HEK293 (cell line): ENCODE measurements at regions not wholly inside any gene's neighbourhood (a gene's known extent, or its start where the extent isn't known, plus 50 kb on each side); places are given as distances from the start of the nearest gene placed in this dataset.
"Not testable (repeated sequence)": the region's sequence is repeated elsewhere in the genome, so short reads cannot be mapped to it uniquely, and the experiment has no call there.

Experiments
- CTCF ChIA-PET: fragments of 350-600 bp; formaldehyde crosslinking; extraction: SDS; loops from one replicate; lab custom pipeline; 2021; ENCODE audit warnings: antibody characterized with exemption; lab: Yijun Ruan, JAX
- POLR2A ChIA-PET: fragments of 300-600 bp; formaldehyde crosslinking; extraction: SDS; loops from one replicate; lab custom pipeline; 2020; ENCODE audit warnings: antibody characterized with exemption, inconsistent platforms; lab: Yijun Ruan, JAX
- H3K27ac ChIP-seq: fragments of 200-500 bp; sonication (Bioruptor generic); 2 replicates; pipeline ENCODE4 v1.5.1; 2014; ENCODE audit warnings: low read depth, low read length, control low read depth, inconsistent platforms; ENCODE audit errors: extremely low read depth
- H3K36me3 ChIP-seq, 2 experiments: fragments of 200-500 bp in 1 of 2; sonication (Bioruptor generic) in 1 of 2; 1 replicate in 1 of 2; 2 replicates in 1 of 2; pipeline ENCODE4 v1.5.1; 2014 to 2017; ENCODE audit warnings: inconsistent platforms in 2 of 2, low read length in 2 of 2; ENCODE audit not compliant: control insufficient read depth in 2 of 2, insufficient read depth in 1 of 2
- H3K4me1 ChIP-seq: fragments of 200-500 bp; sonication (Bioruptor generic); 2 replicates; pipeline ENCODE4 v1.5.1; 2014; ENCODE audit warnings: mild to moderate bottlenecking, low read length, inconsistent platforms; ENCODE audit not compliant: control insufficient read depth, insufficient read depth
- H3K4me3 ChIP-seq: 2 replicates; pipeline ENCODE4 v1.5.1; 2011; ENCODE audit warnings: low read depth, mild to moderate bottlenecking, control low read depth, low read length, moderate library complexity
- H3K9me3 ChIP-seq: fragments of 200-500 bp; sonication (Bioruptor generic); 2 replicates; pipeline ENCODE4 v1.5.1; 2014; ENCODE audit warnings: low read depth, low read length, inconsistent platforms; ENCODE audit not compliant: control insufficient read depth, insufficient read depth
- FEZF1 ChIP-seq: fragments of 450-650 bp; formaldehyde crosslinking; IDR thresholded peaks from 2 replicates; pipeline ENCODE4 v1.5.1; 2016; ENCODE audit warnings: missing biosample characterization, missing genetic modification characterization
- KLF1 ChIP-seq: fragments of 450-650 bp; formaldehyde crosslinking; IDR thresholded peaks from 2 replicates; pipeline ENCODE4 v1.5.1; 2016; ENCODE audit warnings: missing biosample characterization, missing genetic modification characterization
- KLF7 ChIP-seq: fragments of 450-650 bp; formaldehyde crosslinking; IDR thresholded peaks from 2 replicates; pipeline ENCODE4 v1.5.1; 2016; ENCODE audit warnings: missing biosample characterization, missing genetic modification characterization, borderline replicate concordance
- SALL2 ChIP-seq: fragments of 450-650 bp; formaldehyde crosslinking; IDR thresholded peaks from 2 replicates; pipeline ENCODE4 v1.5.0; 2017; ENCODE audit warnings: missing biosample characterization, mild to moderate bottlenecking, missing genetic modification characterization, borderline replicate concordance
- SCRT1 ChIP-seq: fragments of 450-650 bp; formaldehyde crosslinking; IDR thresholded peaks from 2 replicates; pipeline ENCODE4 v1.5.1; 2016; ENCODE audit warnings: missing biosample characterization, missing genetic modification characterization, borderline replicate concordance
- SETDB1 ChIP-seq: IDR thresholded peaks from one replicate; pipeline ENCODE4 v1.6.1; 2017; ENCODE audit warnings: mild to moderate bottlenecking, low read length, moderate library complexity, mixed read lengths; ENCODE audit not compliant: insufficient read length
- SP3 ChIP-seq: fragments of 450-650 bp; formaldehyde crosslinking; IDR thresholded peaks from 2 replicates; pipeline ENCODE4 v1.5.1; 2016; ENCODE audit warnings: missing biosample characterization, missing genetic modification characterization
- SP7 ChIP-seq: fragments of 450-650 bp; formaldehyde crosslinking; IDR thresholded peaks from 2 replicates; pipeline ENCODE4 v1.5.1; 2016; ENCODE audit warnings: missing biosample characterization, missing genetic modification characterization
- ZEB2 ChIP-seq: fragments of 450-650 bp; formaldehyde crosslinking; IDR thresholded peaks from 2 replicates; pipeline ENCODE4 v1.5.1; 2016; ENCODE audit warnings: missing biosample characterization, missing genetic modification characterization
- ZIC2 ChIP-seq: fragments of 450-650 bp; formaldehyde crosslinking; IDR thresholded peaks from 2 replicates; pipeline ENCODE4 v1.5.1; 2016; ENCODE audit warnings: missing biosample characterization, missing genetic modification characterization
- ZNF146 ChIP-seq: fragments of 450-650 bp; formaldehyde crosslinking; IDR thresholded peaks from 2 replicates; pipeline ENCODE4 v1.5.1; 2016; ENCODE audit warnings: missing biosample characterization, missing genetic modification characterization
- ZNF324 ChIP-seq: fragments of 450-650 bp; formaldehyde crosslinking; IDR thresholded peaks from 2 replicates; pipeline ENCODE4 v1.5.1; 2016; ENCODE audit warnings: missing biosample characterization, missing genetic modification characterization
- ZNF341 ChIP-seq: fragments of 450-650 bp; formaldehyde crosslinking; IDR thresholded peaks from 2 replicates; pipeline ENCODE4; 2016; ENCODE audit warnings: low read depth, missing biosample characterization, missing genetic modification characterization
- ZNF37A ChIP-seq: fragments of 450-650 bp; IDR thresholded peaks from 2 replicates; pipeline ENCODE4 v1.5.1; 2018; ENCODE audit warnings: missing biosample characterization, missing genetic modification characterization
- ZNF433 ChIP-seq: fragments of 450-650 bp; formaldehyde crosslinking; IDR thresholded peaks from 2 replicates; pipeline ENCODE4 v1.5.1; 2016; ENCODE audit warnings: missing biosample characterization, missing genetic modification characterization, low read depth
- ZNF529 ChIP-seq: fragments of 450-650 bp; formaldehyde crosslinking; IDR thresholded peaks from 2 replicates; pipeline ENCODE4 v1.5.1; 2017; ENCODE audit warnings: missing genetic modification characterization, missing biosample characterization; ENCODE audit not compliant: insufficient replicate concordance
- ZNF664 ChIP-seq: fragments of 450-650 bp; formaldehyde crosslinking; IDR thresholded peaks from 2 replicates; pipeline ENCODE4 v1.5.1; 2016; ENCODE audit warnings: missing biosample characterization, missing genetic modification characterization
- ZNF830 ChIP-seq: fragments of 450-650 bp; IDR thresholded peaks from 2 replicates; pipeline ENCODE4 v1.5.0; 2018; ENCODE audit warnings: missing biosample characterization, missing genetic modification characterization, low read depth, mild to moderate bottlenecking, moderate library complexity
- ZSCAN23 ChIP-seq: fragments of 450-650 bp; formaldehyde crosslinking; IDR thresholded peaks from 2 replicates; pipeline ENCODE4 v1.5.1; 2016; ENCODE audit warnings: missing biosample characterization, missing genetic modification characterization
- TF ChIP-seq, protein P1 (sequence below): fragments of 450-650 bp; formaldehyde crosslinking; IDR thresholded peaks from 2 replicates; pipeline ENCODE4 v1.5.1; 2016; ENCODE audit warnings: missing biosample characterization, missing genetic modification characterization, low read depth
- TF ChIP-seq, protein P2 (sequence below): fragments of 450-650 bp; formaldehyde crosslinking; IDR thresholded peaks from 2 replicates; pipeline ENCODE4 v1.5.1; 2017; ENCODE audit warnings: missing biosample characterization, mild to moderate bottlenecking, missing genetic modification characterization, moderate library complexity
- TF ChIP-seq, protein P3 (sequence below): fragments of 450-650 bp; formaldehyde crosslinking; IDR thresholded peaks from 2 replicates; pipeline ENCODE4 v1.5.1; 2016; ENCODE audit warnings: missing biosample characterization, missing genetic modification characterization

DNA sequence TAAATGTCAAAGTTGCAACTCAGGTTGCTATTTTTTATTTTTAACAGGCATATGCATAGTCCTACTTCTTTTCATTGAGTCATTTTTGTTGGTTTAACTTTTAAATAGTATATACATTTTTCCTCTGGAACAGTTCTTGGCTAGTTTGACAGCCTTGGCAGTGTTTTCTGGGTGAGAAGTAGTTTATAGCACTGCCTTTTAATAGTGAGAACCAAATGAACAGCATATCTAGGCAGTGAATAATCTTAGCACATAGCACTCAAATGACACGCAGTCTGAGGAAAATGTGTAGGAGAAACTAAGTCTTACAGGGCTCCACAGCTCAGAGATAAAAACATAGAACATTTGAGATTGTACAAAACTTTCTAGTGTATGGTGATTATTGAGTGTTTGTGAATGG is 265.5 kb upstream of the POT1 start:
- H3K4me3 ChIP-seq, result no peak overlapping the region
- ChIA-PET CTCF (no interaction called here), POLR2A (no interaction called here)
- no peak for TF ChIP-seq ZSCAN23 (tag by site-specific recombination)
- H3K27ac ChIP-seq, result no peak overlapping the region
- no peaks in the 10 kb centered on the region for H3K9me3 ChIP-seq
- H3K4me1 ChIP-seq, result no peaks in the 10 kb centered on the region
- no peaks in the 10 kb centered on the region for H3K36me3 ChIP-seq

DNA sequence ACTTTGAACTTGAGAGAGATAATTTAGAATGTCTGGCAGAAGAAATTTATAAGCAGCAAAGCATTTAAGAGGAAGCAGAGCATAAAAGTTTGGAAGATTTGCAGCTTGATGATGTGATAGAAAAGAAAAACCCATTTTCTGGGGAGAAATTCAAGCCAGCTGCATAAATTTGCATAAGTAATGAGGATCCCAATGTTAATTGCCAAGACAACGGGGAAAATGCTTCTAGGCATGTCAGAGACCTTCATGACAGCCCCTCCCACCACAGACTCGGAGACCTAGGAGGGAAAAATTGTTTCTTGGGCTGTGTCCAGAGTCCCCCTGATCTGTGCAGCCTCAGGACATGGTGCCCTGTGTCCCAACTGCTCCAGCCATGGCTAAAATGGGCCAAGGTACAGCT is 263.6 kb upstream of the POT1 start:
- H3K4me3 ChIP-seq, result no peak overlapping the region
- no peaks in the 10 kb centered on the region for H3K36me3 ChIP-seq
- no peaks in the 10 kb centered on the region for H3K4me1 ChIP-seq
- CTCF ChIA-PET, result no interaction called here
- TF ChIP-seq ZEB2 (tag by site-specific recombination) (no peak), ZNF529 (no peak), KLF1 (tag by site-specific recombination) (no peak), SCRT1 (no peak), SALL2 (tag by site-specific recombination) (no peak), ZNF341 (tag by site-specific recombination) (no peak), SETDB1 (no peak), ZNF324 (tag by site-specific recombination) (no peak), KLF7 (tag by site-specific recombination) (no peak), ZNF37A (tag by site-specific recombination) (no peak), ZNF146 (no peak), SP7 (no peak), SP3 (tag by site-specific recombination) (no peak), ZNF433 (tag by site-specific recombination) (no peak), ZIC2 (tag by site-specific recombination) (no peak)
- TF ChIP-seq, protein P1, sequence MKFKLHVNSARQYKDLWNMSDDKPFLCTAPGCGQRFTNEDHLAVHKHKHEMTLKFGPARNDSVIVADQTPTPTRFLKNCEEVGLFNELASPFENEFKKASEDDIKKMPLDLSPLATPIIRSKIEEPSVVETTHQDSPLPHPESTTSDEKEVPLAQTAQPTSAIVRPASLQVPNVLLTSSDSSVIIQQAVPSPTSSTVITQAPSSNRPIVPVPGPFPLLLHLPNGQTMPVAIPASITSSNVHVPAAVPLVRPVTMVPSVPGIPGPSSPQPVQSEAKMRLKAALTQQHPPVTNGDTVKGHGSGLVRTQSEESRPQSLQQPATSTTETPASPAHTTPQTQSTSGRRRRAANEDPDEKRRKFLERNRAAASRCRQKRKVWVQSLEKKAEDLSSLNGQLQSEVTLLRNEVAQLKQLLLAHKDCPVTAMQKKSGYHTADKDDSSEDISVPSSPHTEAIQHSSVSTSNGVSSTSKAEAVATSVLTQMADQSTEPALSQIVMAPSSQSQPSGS (tag by site-specific recombination), result no peak
- TF ChIP-seq, protein P2, sequence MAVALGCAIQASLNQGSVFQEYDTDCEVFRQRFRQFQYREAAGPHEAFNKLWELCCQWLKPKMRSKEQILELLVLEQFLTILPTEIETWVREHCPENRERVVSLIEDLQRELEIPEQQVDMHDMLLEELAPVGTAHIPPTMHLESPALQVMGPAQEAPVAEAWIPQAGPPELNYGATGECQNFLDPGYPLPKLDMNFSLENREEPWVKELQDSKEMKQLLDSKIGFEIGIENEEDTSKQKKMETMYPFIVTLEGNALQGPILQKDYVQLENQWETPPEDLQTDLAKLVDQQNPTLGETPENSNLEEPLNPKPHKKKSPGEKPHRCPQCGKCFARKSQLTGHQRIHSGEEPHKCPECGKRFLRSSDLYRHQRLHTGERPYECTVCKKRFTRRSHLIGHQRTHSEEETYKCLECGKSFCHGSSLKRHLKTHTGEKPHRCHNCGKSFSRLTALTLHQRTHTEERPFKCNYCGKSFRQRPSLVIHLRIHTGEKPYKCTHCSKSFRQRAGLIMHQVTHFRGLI (tag by site-specific recombination), result no peak
- TF ChIP-seq, protein P3, sequence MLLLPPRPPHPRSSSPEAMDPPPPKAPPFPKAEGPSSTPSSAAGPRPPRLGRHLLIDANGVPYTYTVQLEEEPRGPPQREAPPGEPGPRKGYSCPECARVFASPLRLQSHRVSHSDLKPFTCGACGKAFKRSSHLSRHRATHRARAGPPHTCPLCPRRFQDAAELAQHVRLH (tag by site-specific recombination), result no peak
- TF ChIP-seq, all 188 proteins: peak for 0
- POLR2A ChIA-PET, result no interaction called here
- H3K9me3 ChIP-seq, result no peaks in the 10 kb centered on the region
- H3K27ac ChIP-seq, result no peak overlapping the region

DNA sequence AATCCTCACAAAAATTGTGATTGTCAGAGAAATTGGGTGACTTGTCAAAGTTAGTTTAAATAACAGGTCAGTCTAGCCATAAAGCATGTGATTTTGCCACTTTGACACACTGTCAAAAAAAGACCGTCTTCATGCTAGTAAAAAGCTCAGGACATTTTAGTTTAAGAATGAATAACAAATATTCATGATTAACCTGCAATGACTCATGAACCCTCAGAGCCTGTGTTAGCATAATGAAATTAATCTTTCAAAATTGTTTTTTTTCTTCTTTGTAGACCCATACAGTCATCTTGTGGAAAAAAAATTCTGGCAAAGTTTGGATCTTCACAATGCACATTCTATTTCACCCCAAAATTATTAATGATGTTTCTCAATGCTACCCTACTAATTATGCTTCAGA is 255.2 kb upstream of the POT1 start:
- no peaks in the 10 kb centered on the region for H3K36me3 ChIP-seq
- no peaks in the 10 kb centered on the region for H3K4me1 ChIP-seq
- no peaks in the 10 kb centered on the region for H3K9me3 ChIP-seq
- POLR2A ChIA-PET, result no interaction called here
- no peak overlapping the region for H3K27ac ChIP-seq
- no peak overlapping the region for H3K4me3 ChIP-seq
- no peak for TF ChIP-seq ZNF664 (tag by site-specific recombination)
- no peak for TF ChIP-seq FEZF1
- no peak for TF ChIP-seq ZNF830
- TF ChIP-seq, all 188 proteins: peak for 0
- CTCF ChIA-PET, result no interaction called here

DNA sequence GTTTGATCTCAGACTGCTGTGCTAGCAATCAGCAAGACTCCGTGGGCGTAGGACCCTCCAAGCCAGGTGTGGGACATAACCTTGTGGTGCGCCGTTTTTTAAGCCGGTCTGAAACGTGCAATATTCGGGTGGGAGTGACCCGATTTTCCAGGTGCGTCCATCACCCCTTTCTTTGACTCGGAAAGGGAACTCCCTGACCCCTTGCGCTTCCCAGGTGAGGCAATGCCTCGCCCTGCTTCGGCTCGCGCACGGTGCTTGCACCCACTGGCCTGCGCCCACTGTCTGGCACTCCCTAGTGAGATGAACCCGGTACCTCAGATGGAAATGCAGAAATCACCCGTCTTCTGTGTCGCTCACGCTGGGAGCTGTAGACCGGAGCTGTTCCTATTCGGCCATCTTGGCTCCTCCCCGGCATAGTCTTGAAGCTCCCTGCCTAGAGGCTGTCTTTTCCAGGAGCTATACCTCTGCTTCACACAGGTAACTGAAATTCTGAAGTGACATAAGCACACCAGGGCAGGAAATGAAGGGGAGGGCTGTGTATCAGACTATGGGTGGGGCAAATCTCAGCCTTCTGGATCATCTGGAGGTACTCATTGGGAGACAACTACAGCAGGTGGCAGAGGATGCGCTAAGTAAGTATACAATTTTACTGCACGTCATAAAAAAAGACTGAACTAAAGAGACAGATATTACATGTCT is 252.1 kb upstream of the POT1 start:
- H3K36me3 ChIP-seq, CTCF ChIA-PET, H3K4me1 ChIP-seq, H3K27ac ChIP-seq, H3K9me3 ChIP-seq, H3K4me3 ChIP-seq, POLR2A ChIA-PET: not testable (repeated sequence)
